NCI-H1694 treated with DMSO at 0.1 percent for 48 hours (cell line): ENCODE measurements at regions not wholly inside any gene's neighbourhood (a gene's known extent, or its start where the extent isn't known, plus 50 kb on each side); places are given as distances from the start of the nearest gene placed in this dataset.
"Not testable (repeated sequence)": the region's sequence is repeated elsewhere in the genome, so short reads cannot be mapped to it uniquely, and the experiment has no call there.

Source experiments
- DNase-seq: peaks from one replicate; lab custom pipeline; 2025; lab: John Stamatoyannopoulos, UW

- DNase-seq: not testable (repeated sequence)
Observed at GRCh38 chr1:83472066-83472465, 526.9 kb downstream of the TTLL7 start.

- DNase-seq: not testable (repeated sequence)
Observed at GRCh38 chr1:83471272-83471671, 527.7 kb downstream of the TTLL7 start.

- not testable (repeated sequence) for DNase-seq
Observed at GRCh38 chr1:83468336-83468735, 530.6 kb downstream of the TTLL7 start.

- DNase-seq: not testable (repeated sequence)
Observed at GRCh38 chr1:83457735-83458248, 541.1 kb downstream of the TTLL7 start.

- not testable (repeated sequence) for DNase-seq
Observed at GRCh38 chr1:83457281-83457680, 541.7 kb downstream of the TTLL7 start.

GRCh38 chr1:83455753-83456152, 543.2 kb downstream of the TTLL7 start:
- DNase-seq: not testable (repeated sequence)

- DNase-seq: not testable (repeated sequence)
Observed at GRCh38 chr1:83445873-83446272, 553.1 kb downstream of the TTLL7 start.

GRCh38 chr1:83442412-83442811, 556.5 kb downstream of the TTLL7 start:
- DNase-seq: not testable (repeated sequence)

- not testable (repeated sequence) for DNase-seq
Observed at GRCh38 chr1:83440586-83440985, 558.3 kb downstream of the TTLL7 start.

GRCh38 chr1:83440021-83440420, 558.9 kb downstream of the TTLL7 start:
- DNase-seq: not testable (repeated sequence)

GRCh38 chr1:83438316-83438715, 560.6 kb downstream of the TTLL7 start:
- DNase-seq: not testable (repeated sequence)

- DNase-seq: not testable (repeated sequence)
Observed at GRCh38 chr1:83435336-83435735, 563.6 kb downstream of the TTLL7 start.

GRCh38 chr1:83427566-83427965, 571.4 kb downstream of the TTLL7 start:
- not testable (repeated sequence) for DNase-seq

- not testable (repeated sequence) for DNase-seq
Observed at GRCh38 chr1:83423382-83423781, 575.5 kb downstream of the TTLL7 start.

- DNase-seq: no peak
Observed at GRCh38 chr1:83418558-83418957, 580.4 kb downstream of the TTLL7 start.

- DNase-seq: not testable (repeated sequence)
Observed at GRCh38 chr1:83413839-83414107, 585.2 kb downstream of the TTLL7 start.

GRCh38 chr1:83410746-83411413, 588.1 kb downstream of the TTLL7 start:
- DNase-seq: not testable (repeated sequence)

GRCh38 chr1:83406693-83407371, 592.1 kb downstream of the TTLL7 start:
- DNase-seq: not testable (repeated sequence)

- DNase-seq: not testable (repeated sequence)
Observed at GRCh38 chr1:83405789-83406188, 593.1 kb downstream of the TTLL7 start.

- DNase-seq: not testable (repeated sequence)
Observed at GRCh38 chr1:83403500-83403899, 595.4 kb downstream of the TTLL7 start.

- DNase-seq: not testable (repeated sequence)
Observed at GRCh38 chr1:83401146-83401545, 597.8 kb downstream of the TTLL7 start.

GRCh38 chr1:83400173-83400572, 598.8 kb downstream of the TTLL7 start:
- DNase-seq: not testable (repeated sequence)

GRCh38 chr1:83398125-83398524, 600.8 kb downstream of the TTLL7 start:
- not testable (repeated sequence) for DNase-seq
